Calu3 (cell line): ENCODE measurements at regions not wholly inside any gene's neighbourhood (a gene's known extent, or its start where the extent isn't known, plus 50 kb on each side); places are given as distances from the start of the nearest gene placed in this dataset.

ENCODE experiments used
- BruUV-seq: library from RNA; stranded (reverse); fragments of 400-500 nt; replicated peaks from 2 replicates; lab custom pipeline; 2021; lab: Mats Ljungman, UMichigan
- CTCF ChIA-PET: fragments of 300-600 bp; sonication (Branson Sonifier 250); formaldehyde crosslinking; loops from one replicate; lab custom pipeline; 2022; ENCODE audit warnings: antibody characterized with exemption; lab: Charles Lee
- DNase-seq: peaks from one replicate; pipeline ENCODE4 v3.0.0; 2022
- H3K27ac Mint-ChIP-seq: one replicate; pipeline ENCODE4 v1.8.0; 2022; ENCODE audit warnings: mixed read lengths; ENCODE audit not compliant: unreplicated experiment
- H3K27me3 Mint-ChIP-seq: one replicate; pipeline ENCODE4 v1.8.0; 2022; ENCODE audit warnings: mixed read lengths; ENCODE audit not compliant: unreplicated experiment
- H3K36me3 Mint-ChIP-seq: one replicate; pipeline ENCODE4 v1.8.0; 2022; ENCODE audit warnings: mild to moderate bottlenecking, moderate library complexity, mixed read lengths; ENCODE audit not compliant: insufficient read depth, unreplicated experiment
- H3K4me1 Mint-ChIP-seq: one replicate; pipeline ENCODE4 v1.8.0; 2022; ENCODE audit warnings: mild to moderate bottlenecking, low read depth, mixed read lengths; ENCODE audit not compliant: unreplicated experiment
- H3K4me3 Mint-ChIP-seq: one replicate; pipeline ENCODE4 v1.8.0; 2022; ENCODE audit warnings: mild to moderate bottlenecking, low read depth, moderate library complexity, mixed read lengths; ENCODE audit not compliant: unreplicated experiment
- H3K9me3 Mint-ChIP-seq: one replicate; pipeline ENCODE4 v1.8.0; 2022; ENCODE audit warnings: low read depth, mixed read lengths; ENCODE audit not compliant: unreplicated experiment
- CTCF ChIP-seq: fragments of 200-600 bp; IDR thresholded peaks from one replicate; pipeline ENCODE4 v1.8.0; 2022; ENCODE audit warnings: antibody characterized with exemption; ENCODE audit not compliant: unreplicated experiment
- intact Hi-C: fragments of 100-400 bp; cut with micrococcal nuclease; formaldehyde crosslinking; loops from one replicate; pipeline ENCODE4 v1.10.0; 2022; ENCODE audit not compliant: unreplicated experiment

DNA sequence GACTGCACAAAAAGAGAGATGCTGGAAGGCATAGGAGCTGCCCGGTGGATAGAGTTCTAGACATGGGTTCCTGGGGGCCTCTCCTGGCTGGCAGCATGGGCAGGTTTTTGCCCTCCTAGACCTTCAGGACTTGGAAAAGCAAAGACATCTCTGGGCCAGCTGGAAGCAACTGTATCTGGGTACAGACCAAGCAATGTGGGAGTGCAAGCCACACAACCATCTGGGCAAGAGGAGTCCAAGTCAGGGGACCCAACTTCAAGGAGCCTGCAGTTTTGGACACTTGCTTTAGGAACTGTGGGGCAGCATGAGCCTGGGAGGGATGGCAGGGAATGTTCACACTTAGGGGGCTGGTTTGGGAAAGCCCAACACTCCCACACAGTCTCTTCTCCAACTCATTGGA is 323.3 kb downstream of the GADD45G start:
- peaks cover 92% of the 10 kb centered on the region for H3K27me3 Mint-ChIP-seq
- no TSS peak for BruUV-seq
- CTCF ChIA-PET = no interaction called here
- intact Hi-C loops = loop anchor here (10.0 kb wide), 1 partner anchor 323 kb away; the partner anchor contains the start of gene GADD45G
- H3K27ac Mint-ChIP-seq = no peak overlapping the region
- no peaks in the 10 kb centered on the region for H3K36me3 Mint-ChIP-seq
- DNase-seq = no peak
- no peaks in the 10 kb centered on the region for H3K4me1 Mint-ChIP-seq
- no peak overlapping the region for H3K4me3 Mint-ChIP-seq
- no peak for TF ChIP-seq CTCF
- no peaks in the 10 kb centered on the region for H3K9me3 Mint-ChIP-seq

GRCh38 chr9:89928521-89929275 is 323.9 kb downstream of the GADD45G start:
- no peaks in the 10 kb centered on the region for H3K36me3 Mint-ChIP-seq
- intact Hi-C loops = loop anchor here (10.0 kb wide), 1 partner anchor 324 kb away; the partner anchor contains the start of gene GADD45G
- no peaks in the 10 kb centered on the region for H3K9me3 Mint-ChIP-seq
- no peaks in the 10 kb centered on the region for H3K4me1 Mint-ChIP-seq
- peaks cover 92% of the 10 kb centered on the region for H3K27me3 Mint-ChIP-seq
- H3K4me3 Mint-ChIP-seq = no peak overlapping the region
- DNase-seq = no peak
- BruUV-seq = no TSS peak
- TF ChIP-seq CTCF = no peak
- CTCF ChIA-PET = no interaction called here
- H3K27ac Mint-ChIP-seq = no peak overlapping the region

DNA sequence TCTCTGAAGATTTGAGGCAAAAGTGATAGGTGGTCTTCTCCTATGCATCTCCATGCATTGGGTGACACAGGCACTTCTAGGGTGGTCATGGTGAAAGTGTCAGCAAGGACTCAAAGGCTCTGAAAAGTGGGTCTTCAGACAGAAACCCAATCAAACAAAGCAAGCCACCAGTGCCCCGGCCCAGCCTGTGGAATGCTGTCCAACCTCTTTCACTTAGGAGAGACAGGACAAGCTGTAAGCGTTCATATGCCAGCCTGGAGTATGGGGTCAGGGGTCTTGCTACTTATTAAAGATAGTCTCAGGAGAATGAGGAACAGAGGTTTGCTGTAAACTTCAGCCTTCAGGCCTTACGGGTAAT is 324.5 kb downstream of the GADD45G start:
- no peak for DNase-seq
- CTCF ChIA-PET = no interaction called here
- no peak for TF ChIP-seq CTCF
- no peaks in the 10 kb centered on the region for H3K9me3 Mint-ChIP-seq
- no peaks in the 10 kb centered on the region for H3K4me1 Mint-ChIP-seq
- H3K27ac Mint-ChIP-seq = no peak overlapping the region
- no TSS peak for BruUV-seq
- peaks cover 88% of the 10 kb centered on the region for H3K27me3 Mint-ChIP-seq
- intact Hi-C loops = loop anchor here (10.0 kb wide), 1 partner anchor 324 kb away; the partner anchor contains the start of gene GADD45G
- no peaks in the 10 kb centered on the region for H3K36me3 Mint-ChIP-seq
- H3K4me3 Mint-ChIP-seq = no peak overlapping the region

- no TSS peak for BruUV-seq
- CTCF ChIA-PET = no interaction called here
- Mint-ChIP-seq H3K4me3 (no peak overlapping the region), H3K27me3 (peaks cover 88% of the 10 kb centered on the region), H3K27ac (no peak overlapping the region), H3K9me3 (no peaks in the 10 kb centered on the region), H3K36me3 (no peaks in the 10 kb centered on the region), H3K4me1 (no peaks in the 10 kb centered on the region)
- DNase-seq = no peak
- intact Hi-C loops = loop anchor here (10.0 kb wide), 1 partner anchor 325 kb away; the partner anchor contains the start of gene GADD45G
- no peak for TF ChIP-seq CTCF
Measured at GRCh38 chr9:89929673-89930480, 325.1 kb downstream of the GADD45G start.
